Mesodermal cell (in vitro differentiated cells): ENCODE measurements at regions not wholly inside any gene's neighbourhood (a gene's known extent, or its start where the extent isn't known, plus 50 kb on each side); places are given as distances from the start of the nearest gene placed in this dataset.

ENCODE experiments used
- H3K27ac ChIP-seq: 2 replicates; pipeline ENCODE4 v1.7.0; 2013; ENCODE audit warnings: mild to moderate bottlenecking, low read depth, low read length, moderate library complexity; ENCODE audit not compliant: severe bottlenecking
- H3K36me3 ChIP-seq: 2 replicates; pipeline ENCODE4 v1.7.1; 2013; ENCODE audit warnings: mild to moderate bottlenecking, low read length, moderate library complexity; ENCODE audit not compliant: control insufficient read depth, insufficient read depth
- H3K4me1 ChIP-seq: one replicate; pipeline ENCODE4 v1.7.1; 2013; ENCODE audit warnings: mild to moderate bottlenecking, low read length; ENCODE audit not compliant: insufficient read depth, control insufficient read depth, poor library complexity, severe bottlenecking
- H3K4me3 ChIP-seq: 2 replicates; pipeline ENCODE4 v1.7.0; 2013; ENCODE audit warnings: low read length, control low read depth, mild to moderate bottlenecking; ENCODE audit not compliant: insufficient read depth, poor library complexity, severe bottlenecking; ENCODE audit errors: extremely low read depth
- H3K9me3 ChIP-seq: 2 replicates; pipeline ENCODE4 v1.7.1; 2013; ENCODE audit warnings: mild to moderate bottlenecking, low read length, moderate library complexity; ENCODE audit not compliant: control insufficient read depth
- WGBS, 2 experiments: methylation state at CpG; one replicate each; pipeline ENCODE4 v1.1.5; 2013; ENCODE audit warnings: missing lambda C conversion rate in 2 of 2; ENCODE audit not compliant: insufficient coverage in 2 of 2; 5-methylcytosine and 5-hydroxymethylcytosine counted together

DNA sequence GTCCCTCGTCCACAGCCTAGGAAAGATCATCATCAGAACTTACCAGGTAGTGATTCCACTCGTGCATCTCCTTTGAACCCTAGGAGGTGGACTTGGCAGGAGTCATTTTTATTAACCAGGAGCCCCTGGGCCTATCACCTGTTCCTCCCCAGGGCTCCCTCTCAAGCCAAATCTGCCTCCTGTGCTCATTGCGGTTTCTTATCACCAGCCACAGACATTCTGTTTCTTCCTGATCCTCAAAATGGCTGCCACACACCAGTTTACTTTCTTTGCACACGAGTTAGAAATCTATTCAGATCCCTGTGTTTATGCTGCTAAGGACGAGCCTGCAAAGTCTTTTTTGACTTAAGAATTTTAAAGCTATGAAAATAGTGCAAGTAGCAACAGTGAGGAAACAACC is 354.5 kb upstream of the BOD1L1 start:
- no peaks in the 10 kb centered on the region for H3K9me3 ChIP-seq
- 79 to 90% methylated on average over 4 to 5 of the region's 5 CpGs for WGBS, 2 experiments

DNA sequence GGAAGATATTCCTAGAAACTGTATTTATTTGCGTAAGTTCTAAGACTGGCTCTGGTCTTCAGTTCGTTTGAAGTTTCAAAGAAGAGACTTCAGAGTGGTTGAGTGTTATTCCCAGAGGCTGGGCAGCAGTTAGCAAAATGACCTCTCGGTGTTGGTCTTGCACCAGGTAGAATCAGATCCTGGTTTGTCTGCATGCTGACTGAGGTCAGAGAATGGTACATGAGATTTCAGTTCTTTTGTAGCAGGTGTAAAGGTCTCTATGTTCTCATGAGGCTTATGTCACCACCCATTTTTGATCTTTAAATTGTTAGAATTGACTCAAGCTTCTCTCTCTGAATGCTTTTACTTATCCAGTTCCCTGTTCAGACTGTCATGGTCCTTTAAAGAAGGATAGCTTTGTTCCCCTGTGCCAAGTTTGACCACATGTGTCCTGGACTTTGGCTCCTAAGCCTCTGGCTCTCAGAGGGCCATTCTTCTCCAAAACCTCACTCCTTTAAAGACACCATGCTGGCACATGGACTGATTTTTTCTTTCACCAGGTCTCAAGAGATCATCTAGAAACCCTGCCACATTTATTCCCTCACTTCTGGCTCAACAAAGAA is 355.8 kb upstream of the BOD1L1 start:
- no peak overlapping the region for H3K4me3 ChIP-seq
- H3K36me3 ChIP-seq = no peaks in the 10 kb centered on the region
- 78 to 79% methylated on average over 2 of the region's 3 CpGs for WGBS, 2 experiments
- H3K4me1 ChIP-seq = no peaks in the 10 kb centered on the region
- no peaks in the 10 kb centered on the region for H3K9me3 ChIP-seq
- no peak overlapping the region for H3K27ac ChIP-seq

More for the DNA sequence above, 354.5 kb upstream of the BOD1L1 start:
- H3K27ac ChIP-seq = no peak overlapping the region
- no peaks in the 10 kb centered on the region for H3K36me3 ChIP-seq
- no peak overlapping the region for H3K4me3 ChIP-seq
- no peaks in the 10 kb centered on the region for H3K4me1 ChIP-seq

DNA sequence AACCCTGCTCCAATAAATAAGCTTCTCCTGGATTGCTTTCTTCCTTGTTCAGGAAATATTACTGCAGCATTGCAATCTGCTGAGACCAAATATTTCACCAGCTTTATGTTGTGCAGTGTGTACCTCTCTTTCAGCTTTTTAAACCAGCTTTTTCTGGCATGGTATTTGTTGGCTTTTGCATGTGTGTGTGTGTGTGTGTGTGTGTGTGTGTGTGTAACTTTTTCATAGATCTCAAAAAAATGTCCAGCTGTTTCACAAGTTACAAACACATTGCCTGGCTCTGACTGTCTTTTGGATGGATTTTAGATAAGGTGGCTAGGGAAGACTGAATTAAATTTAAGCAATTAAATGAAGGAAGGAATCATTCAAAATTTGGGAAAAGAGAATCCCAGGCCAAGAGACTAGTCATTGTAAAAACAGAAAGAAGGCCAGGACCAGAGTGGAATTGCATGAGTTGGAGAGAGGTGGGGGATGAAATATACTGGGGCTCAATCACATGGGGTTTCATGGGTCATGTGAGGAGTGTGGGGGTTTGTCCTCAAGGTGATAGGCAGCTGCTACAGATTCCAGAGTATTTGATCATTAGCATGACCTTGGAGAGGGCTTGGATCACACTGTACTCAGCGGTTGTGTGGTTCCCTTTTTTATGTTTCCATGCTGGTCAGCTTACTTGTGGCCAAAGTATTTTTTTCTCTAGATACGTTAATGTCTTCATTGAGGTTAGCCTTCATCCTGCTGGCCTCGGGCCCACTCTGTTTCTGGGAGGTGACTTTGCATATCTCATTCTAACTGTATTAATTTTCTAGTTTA is 357.7 kb upstream of the BOD1L1 start:
- H3K4me1 ChIP-seq = peaks cover 8% of the 10 kb centered on the region
- 67% methylated on average over 1 of the region's 3 CpGs; no CpG with 5 or more reads in 1 of the 2 experiments for WGBS, 2 experiments
- no peak overlapping the region for H3K27ac ChIP-seq
- no peaks in the 10 kb centered on the region for H3K36me3 ChIP-seq
- no peak overlapping the region for H3K4me3 ChIP-seq
- H3K9me3 ChIP-seq = no peaks in the 10 kb centered on the region

DNA sequence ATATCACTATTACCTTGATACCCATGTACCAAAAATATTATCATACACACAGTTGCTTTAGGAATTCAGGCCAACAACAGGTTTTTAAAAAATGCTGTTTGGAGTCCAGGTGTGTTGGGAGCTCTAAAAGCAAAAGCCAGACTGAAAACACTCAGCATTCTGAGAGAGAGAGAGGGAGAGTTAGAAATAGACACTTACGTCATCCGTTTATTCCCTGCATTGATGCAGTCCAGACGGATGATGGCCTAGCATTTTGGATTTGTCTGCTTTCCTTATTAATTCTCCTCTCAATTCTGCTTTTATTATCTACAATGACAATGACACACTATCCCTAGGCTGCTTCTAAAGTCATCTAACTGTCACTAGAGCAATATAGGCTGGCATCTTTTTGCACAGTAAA is 358.3 kb upstream of the BOD1L1 start:
- H3K4me1 ChIP-seq = peaks cover 14% of the 10 kb centered on the region
- no peak overlapping the region for H3K4me3 ChIP-seq
- no peaks in the 10 kb centered on the region for H3K9me3 ChIP-seq
- H3K36me3 ChIP-seq = no peaks in the 10 kb centered on the region
- H3K27ac ChIP-seq = no peak overlapping the region
- 73 to 91% methylated on average over 2 to 3 of the region's 3 CpGs for whole genome bisulfite sequencing, 2 experiments

DNA sequence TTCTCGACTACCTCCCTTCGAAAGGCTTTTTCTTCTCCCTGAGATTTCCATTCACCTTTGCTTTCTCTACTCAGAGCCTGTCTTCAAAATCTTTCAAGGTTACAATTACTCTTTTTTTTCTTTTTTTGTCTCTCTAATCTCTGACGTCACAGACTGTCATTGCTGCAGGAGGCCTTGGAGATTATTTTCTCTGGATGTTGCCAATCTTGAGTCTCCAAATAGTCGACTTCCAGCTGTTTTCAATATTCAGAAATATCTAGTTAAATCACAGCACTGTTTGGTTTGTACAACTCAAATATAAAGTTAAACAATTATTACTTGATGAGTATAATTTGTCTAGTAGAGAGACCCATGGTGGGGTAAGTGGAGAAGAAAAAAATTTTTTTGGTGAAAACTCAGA is 359.0 kb upstream of the BOD1L1 start:
- H3K36me3 ChIP-seq = no peaks in the 10 kb centered on the region
- H3K27ac ChIP-seq = no peak overlapping the region
- 83 to 90% methylated on average over 2 to 3 of the region's 4 CpGs for WGBS, 2 experiments
- H3K4me1 ChIP-seq = peaks cover 21% of the 10 kb centered on the region
- H3K9me3 ChIP-seq = no peaks in the 10 kb centered on the region
- H3K4me3 ChIP-seq = no peak overlapping the region

DNA sequence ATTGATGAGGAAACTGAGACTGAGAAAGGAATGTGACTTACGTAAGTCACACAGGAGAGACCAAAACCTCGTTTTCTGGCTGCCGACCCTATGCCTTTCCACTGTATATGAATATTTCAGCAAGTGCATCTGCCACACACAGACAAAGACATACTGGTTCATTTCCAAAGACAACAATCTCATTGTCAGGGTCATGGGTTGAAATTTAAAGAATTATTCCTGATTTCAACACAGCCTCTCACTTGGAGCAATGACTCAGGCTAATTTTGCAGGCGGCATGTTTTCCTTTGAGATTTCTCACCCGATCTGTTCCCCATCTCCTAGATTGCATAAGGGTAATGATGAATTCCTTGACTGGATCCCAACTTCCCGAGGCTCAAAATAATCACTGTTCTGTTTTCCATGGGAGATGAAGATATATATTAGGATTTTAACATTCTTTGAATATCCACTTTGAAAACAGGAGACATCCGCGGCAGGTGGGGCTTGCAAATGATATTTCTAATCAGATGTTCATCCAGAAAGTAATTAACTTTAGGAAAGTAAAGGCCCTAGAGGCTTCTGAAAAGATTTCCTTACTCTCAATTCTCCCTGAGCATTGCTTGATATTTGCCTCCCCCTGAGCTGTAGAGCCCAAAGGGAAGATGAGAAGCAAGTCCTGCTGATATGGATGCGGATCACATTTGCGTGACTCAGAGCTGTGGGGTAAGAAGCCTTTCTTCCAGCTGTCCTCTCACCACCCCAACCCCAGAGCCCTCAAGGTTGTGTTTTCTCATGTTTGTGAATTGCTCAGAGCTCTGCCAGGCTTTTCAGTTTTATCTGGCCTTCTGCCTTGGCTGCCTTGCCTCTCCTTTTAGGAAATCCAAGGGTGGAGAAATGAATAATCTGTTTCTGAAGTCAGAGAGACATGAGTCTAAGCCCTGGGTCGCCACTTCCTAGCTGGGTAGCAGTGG is 361.1 kb upstream of the BOD1L1 start:
- WGBS, 2 experiments = 96 to 100% methylated on average over 2 to 3 of the region's 11 CpGs
- no peaks in the 10 kb centered on the region for H3K9me3 ChIP-seq
- H3K36me3 ChIP-seq = no peaks in the 10 kb centered on the region
- H3K4me3 ChIP-seq = no peak overlapping the region
- no peak overlapping the region for H3K27ac ChIP-seq
- peaks cover 25% of the 10 kb centered on the region for H3K4me1 ChIP-seq

DNA sequence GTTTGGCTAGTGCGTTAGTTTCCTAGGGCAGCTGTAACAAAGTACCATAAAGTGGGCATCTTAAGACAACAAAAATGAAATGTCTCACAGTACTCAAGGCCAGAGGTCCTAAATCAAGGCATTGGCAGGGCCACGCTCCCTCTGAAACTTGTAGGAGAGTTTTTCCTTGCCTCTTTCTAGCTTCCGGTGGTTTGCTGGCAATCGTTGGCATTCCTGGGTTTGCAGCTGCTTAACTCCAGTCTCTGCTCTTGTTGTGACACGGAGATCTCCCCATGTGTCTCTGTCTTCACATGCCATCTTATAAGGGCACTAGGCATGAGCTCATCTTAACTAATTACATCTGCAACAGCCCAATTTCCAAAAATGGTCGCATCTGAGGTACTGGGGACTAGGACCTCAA is 362.0 kb upstream of the BOD1L1 start:
- no peak overlapping the region for H3K27ac ChIP-seq
- no peaks in the 10 kb centered on the region for H3K9me3 ChIP-seq
- WGBS, 2 experiments = 90 to 91% methylated on average over 5 to 6 of the region's 6 CpGs

DNA sequence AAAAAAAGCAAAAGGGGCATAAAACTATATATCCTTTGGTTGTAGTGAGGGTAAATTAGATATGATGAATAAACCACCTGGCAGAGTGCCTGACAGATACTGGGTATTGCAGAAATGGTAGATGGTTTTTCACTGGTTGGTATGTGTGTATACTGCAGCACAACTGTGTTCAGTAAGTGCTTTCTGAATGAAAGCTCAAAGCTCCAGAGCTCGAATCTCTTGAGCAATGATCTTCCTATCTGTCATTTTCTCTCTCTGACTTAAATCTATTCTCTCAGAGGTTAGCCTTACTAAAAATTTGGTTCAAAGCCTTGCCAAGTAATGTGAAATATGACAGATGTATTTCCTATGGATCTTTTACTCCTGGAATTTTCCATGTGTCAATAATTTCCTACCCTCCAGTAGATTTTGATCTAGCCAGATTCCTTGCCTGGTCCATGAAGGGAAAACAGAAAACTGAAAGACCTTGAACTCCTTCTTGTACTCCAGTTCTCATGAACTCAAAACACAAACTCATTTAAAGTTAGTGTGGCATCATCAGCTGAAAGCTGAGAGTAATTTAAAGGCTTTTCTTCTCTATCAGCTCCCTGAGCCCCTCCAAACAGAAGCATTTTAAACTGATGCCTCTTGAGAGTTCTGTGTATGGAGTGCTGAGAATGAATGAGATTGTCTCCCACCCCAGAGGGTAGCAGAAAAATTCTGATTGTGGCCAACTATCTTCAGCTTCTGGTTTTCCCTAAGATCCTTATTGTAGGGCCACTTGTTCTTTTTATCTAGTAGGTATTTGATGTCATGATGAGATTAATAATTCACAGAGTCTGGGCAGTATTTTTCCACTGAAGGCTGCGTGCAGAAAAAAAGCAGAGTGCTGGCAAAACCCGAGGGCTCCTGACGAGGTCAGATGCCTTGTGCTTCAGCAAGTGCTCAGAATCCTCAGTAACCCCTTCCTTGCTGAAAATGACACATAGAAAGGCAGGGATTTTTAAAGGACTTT is 363.4 kb upstream of the BOD1L1 start:
- Histone ChIP-seq H3K27ac (peak overlapping the region; percentile 3), H3K4me1 (peaks cover 25% of the 10 kb centered on the region), H3K9me3 (no peaks in the 10 kb centered on the region), H3K4me3 (no peak overlapping the region), H3K36me3 (no peaks in the 10 kb centered on the region)
- WGBS, 2 experiments = 7 to 24% methylated on average over 3 of the region's 4 CpGs

More for the DNA sequence above, 362.0 kb upstream of the BOD1L1 start:
- Histone ChIP-seq H3K4me1 (peaks cover 25% of the 10 kb centered on the region), H3K36me3 (no peaks in the 10 kb centered on the region), H3K4me3 (no peak overlapping the region)

DNA sequence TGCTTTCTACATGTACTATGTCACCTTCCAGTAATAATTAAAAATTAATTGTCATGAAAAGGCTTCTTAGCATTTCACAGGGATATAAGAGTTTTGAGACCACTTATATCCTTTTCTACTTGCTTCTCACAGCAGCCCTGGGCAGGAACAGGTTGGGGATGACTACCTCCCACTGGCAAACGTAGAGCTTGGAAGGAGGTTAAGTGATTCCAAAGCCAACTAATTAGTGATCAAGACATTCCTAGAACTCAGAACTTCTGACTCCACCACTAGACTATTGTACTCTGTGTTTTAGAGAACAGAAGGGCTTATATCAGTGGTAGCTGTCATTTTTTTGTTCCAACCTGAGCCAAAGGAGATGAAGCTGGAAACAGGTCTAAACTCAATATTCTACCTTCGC is 364.5 kb upstream of the BOD1L1 start:
- no peak overlapping the region for H3K4me3 ChIP-seq
- WGBS, 2 experiments = 87 to 100% methylated on average over 1 of the region's 2 CpGs
- no peaks in the 10 kb centered on the region for H3K9me3 ChIP-seq
- peaks cover 25% of the 10 kb centered on the region for H3K4me1 ChIP-seq
- H3K36me3 ChIP-seq = no peaks in the 10 kb centered on the region
- H3K27ac ChIP-seq = no peak overlapping the region
